ENCODE measurements at regions not wholly inside any gene's neighbourhood (a gene's known extent, or its start where the extent isn't known, plus 50 kb on each side); places are given as distances from the start of the nearest gene placed in this dataset.

GRCh38 chr15:69914960-69915359 is 182.8 kb downstream of the TLE3 start:
- TF ChIP-seq CTCF (IDR thresholded peaks at IDR 0.05) (no peak), NFIC (IDR thresholded peaks at IDR 0.05; ENCODE audit: borderline replicate concordance) (no peak), MAX (IDR thresholded peaks at IDR 0.05; ENCODE audit: low read depth) (no peak), POLR2AphosphoS5 (IDR thresholded peaks at IDR 0.05; ENCODE audit: low read depth, low read length) (no peak), EP300 (IDR thresholded peaks at IDR 0.05; ENCODE audit: borderline replicate concordance in 1 of 2, low read depth in 1 of 2, low read length in 1 of 2) (no peak), RFX5 (IDR thresholded peaks at IDR 0.05; ENCODE audit: low read length) (no peak), EZH2phosphoT487 (IDR thresholded peaks at IDR 0.05; ENCODE audit: borderline replicate concordance, low read depth) (no peak), USF1 (IDR thresholded peaks at IDR 0.05; ENCODE audit: borderline replicate concordance, low read depth) (no peak)
- TF ChIP-seq, protein P1, sequence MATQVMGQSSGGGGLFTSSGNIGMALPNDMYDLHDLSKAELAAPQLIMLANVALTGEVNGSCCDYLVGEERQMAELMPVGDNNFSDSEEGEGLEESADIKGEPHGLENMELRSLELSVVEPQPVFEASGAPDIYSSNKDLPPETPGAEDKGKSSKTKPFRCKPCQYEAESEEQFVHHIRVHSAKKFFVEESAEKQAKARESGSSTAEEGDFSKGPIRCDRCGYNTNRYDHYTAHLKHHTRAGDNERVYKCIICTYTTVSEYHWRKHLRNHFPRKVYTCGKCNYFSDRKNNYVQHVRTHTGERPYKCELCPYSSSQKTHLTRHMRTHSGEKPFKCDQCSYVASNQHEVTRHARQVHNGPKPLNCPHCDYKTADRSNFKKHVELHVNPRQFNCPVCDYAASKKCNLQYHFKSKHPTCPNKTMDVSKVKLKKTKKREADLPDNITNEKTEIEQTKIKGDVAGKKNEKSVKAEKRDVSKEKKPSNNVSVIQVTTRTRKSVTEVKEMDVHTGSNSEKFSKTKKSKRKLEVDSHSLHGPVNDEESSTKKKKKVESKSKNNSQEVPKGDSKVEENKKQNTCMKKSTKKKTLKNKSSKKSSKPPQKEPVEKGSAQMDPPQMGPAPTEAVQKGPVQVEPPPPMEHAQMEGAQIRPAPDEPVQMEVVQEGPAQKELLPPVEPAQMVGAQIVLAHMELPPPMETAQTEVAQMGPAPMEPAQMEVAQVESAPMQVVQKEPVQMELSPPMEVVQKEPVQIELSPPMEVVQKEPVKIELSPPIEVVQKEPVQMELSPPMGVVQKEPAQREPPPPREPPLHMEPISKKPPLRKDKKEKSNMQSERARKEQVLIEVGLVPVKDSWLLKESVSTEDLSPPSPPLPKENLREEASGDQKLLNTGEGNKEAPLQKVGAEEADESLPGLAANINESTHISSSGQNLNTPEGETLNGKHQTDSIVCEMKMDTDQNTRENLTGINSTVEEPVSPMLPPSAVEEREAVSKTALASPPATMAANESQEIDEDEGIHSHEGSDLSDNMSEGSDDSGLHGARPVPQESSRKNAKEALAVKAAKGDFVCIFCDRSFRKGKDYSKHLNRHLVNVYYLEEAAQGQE (IDR thresholded peaks at IDR 0.05; ENCODE audit: low read depth, low read length), result no peak

Data from SK-N-SH (cell line).